ENCODE measurements at regions not wholly inside any gene's neighbourhood (a gene's known extent, or its start where the extent isn't known, plus 50 kb on each side); places are given as distances from the start of the nearest gene placed in this dataset.

GRCh38 chr2:65491381-65491905 is 59.0 kb upstream of the SPRED2 start:
- TF ChIP-seq ZNF366 (tag by site-specific recombination; conservative IDR thresholded peaks at IDR 0.05), result no peak
- TF ChIP-seq ZNF24 (tag by site-specific recombination; IDR thresholded peaks at IDR 0.05), result no peak
